GM21717 (cell line): ENCODE measurements at regions not wholly inside any gene's neighbourhood (a gene's known extent, or its start where the extent isn't known, plus 50 kb on each side); places are given as distances from the start of the nearest gene placed in this dataset.

Experiments used
- ATAC-seq: cut with Tn5 transposase; IDR thresholded peaks from one replicate; pipeline ENCODE4 v1.9.1; 2021; ENCODE audit warnings: mild to moderate bottlenecking, moderate library complexity; ENCODE audit not compliant: unreplicated experiment

DNA sequence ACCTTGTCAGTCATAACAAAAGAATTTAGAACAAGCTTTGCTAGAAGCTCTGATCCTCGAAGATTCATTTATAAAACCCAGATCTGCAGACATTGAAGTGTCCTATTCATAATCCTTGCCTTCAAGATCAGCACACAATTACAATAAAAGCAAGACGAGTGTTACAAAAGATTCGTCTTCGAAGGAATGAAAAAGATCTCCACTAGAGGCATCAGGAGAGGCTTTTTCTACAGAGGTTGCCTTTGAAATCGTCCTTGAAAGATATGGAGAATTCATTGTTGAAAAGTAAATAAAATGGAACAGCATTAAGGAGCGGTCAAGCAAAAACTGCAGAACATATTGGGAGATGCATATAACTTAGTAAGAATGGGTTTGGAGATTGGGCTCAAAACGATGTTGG lies 146.4 kb downstream of the BMP4 start:
- no peak for ATAC-seq

DNA sequence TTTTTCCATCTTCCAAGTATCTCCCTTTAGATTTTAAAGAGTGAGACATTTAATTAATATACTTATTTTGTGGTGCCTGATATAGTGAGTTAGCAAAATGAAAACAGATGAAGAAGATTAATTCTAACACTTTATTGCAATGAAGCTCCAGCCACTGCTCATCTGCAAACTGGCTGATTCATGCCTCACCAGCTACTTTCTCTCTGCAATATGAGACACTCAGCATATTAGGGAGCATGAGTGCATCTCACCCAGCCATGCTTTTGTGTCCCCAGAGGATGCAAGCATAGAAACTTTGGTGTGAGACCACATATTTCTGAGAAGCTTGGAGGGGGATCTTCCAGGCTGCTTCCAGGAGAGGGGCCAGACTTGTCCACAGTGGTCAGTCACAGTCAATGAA lies 148.6 kb downstream of the BMP4 start:
- ATAC-seq = no peak

DNA sequence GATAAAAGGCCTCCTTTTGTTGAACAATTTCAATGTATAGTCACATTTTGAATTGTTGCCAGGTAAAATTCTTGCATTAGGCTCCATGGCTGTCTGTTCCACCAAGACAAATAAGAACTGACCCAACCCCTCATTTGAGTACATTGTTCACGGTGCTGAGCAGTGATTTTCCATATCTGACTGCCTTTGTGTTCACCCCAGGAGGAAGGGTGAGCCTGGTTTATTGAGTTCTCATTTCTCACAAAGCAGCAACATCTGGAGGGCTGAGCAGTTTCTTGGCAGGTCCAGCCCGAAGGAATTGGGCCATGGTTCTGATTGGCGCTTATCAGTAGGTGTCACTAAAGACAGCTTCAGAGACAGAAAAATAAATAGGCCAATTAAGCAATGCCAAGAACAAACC lies 149.1 kb downstream of the BMP4 start:
- no peak for ATAC-seq

DNA sequence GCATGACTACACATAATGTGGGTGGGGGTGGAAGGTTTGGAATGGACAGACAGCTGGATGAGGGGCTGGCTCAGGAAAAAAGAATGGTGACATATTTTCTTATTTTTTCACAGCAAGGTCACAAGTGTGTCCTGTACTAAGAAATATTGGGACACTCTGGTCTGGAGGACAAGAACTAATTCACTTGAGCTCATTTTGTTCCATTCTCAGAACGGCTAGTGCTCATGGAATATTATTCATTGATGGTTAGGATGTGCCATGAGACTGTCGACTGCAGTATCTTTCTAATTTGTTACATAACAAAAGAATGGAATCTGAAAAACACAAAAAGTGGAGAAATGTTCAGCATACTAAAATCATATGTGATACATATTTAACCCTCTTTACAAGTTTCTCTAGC lies 149.5 kb downstream of the BMP4 start:
- no peak for ATAC-seq

DNA sequence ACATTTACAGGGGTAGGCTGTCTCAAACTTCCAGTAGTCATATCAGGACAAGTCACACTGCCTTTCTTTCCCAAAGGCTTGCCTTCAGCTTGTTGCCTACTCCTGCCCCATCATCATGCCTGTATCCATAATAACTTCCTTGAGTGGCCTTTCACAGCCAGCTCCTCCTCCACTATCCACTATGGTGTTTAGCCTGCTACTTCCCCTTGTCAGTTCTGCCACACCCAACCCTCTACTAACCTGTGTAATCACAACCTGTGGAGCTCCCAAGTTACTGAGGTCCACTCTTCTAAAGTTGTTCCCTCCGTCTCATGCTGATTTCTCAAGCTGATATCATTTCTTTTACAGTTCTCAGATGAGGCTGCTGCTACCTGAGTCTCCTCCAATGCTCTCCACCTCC lies 159.9 kb downstream of the BMP4 start:
- no peak for ATAC-seq

DNA sequence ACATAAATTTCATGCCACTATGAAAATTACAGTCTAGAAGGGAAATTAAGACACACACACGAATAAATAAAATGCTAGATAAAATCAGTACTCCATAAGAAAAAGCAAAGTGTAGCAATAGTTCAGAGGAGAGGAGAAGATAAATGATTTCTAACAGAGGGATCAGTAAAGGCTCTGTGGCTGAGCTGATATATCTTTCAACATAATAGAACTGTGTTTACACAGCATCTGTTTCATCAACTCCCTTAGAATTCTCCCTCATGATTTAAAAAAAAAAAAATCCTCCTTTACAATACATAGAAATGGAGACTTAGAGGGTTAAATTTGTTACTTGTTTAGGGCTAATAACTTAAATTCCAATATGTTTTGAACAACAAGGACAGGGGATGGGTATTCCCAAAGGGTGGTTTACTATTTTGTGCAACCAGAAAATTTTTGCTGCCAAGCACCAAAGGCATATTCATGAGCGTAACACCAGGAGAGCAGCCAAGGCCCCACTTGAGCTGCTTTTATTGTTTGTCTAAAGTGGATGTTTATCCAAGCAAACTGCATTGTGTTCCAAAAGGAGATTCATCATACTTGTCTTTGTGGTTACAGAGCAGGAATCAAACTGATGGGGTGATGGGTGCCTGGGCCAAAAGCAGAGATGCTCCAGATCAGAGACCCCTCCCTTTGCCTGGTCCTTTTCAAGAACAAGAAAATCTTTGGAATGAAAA lies 162.7 kb downstream of the BMP4 start:
- ATAC-seq = no peak

DNA sequence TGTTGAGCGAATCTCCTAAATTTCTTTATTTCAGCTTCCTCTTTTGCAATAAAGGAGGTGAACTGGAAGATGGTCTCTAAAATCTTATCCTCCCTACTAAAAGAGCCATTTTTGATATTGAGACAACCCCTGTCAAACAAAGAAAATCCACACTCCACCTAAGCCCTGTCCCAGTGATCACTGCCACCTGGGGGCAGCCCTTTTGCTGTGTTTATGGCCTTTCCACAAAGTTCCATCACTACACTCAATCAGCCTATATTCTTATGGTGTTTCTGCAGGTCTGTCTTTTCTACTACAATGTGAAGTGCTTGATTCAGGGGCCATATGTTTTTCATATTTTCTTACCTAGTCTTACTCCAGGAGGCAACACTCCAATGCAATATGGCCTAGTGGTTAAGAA lies 163.7 kb downstream of the BMP4 start:
- no peak for ATAC-seq

DNA sequence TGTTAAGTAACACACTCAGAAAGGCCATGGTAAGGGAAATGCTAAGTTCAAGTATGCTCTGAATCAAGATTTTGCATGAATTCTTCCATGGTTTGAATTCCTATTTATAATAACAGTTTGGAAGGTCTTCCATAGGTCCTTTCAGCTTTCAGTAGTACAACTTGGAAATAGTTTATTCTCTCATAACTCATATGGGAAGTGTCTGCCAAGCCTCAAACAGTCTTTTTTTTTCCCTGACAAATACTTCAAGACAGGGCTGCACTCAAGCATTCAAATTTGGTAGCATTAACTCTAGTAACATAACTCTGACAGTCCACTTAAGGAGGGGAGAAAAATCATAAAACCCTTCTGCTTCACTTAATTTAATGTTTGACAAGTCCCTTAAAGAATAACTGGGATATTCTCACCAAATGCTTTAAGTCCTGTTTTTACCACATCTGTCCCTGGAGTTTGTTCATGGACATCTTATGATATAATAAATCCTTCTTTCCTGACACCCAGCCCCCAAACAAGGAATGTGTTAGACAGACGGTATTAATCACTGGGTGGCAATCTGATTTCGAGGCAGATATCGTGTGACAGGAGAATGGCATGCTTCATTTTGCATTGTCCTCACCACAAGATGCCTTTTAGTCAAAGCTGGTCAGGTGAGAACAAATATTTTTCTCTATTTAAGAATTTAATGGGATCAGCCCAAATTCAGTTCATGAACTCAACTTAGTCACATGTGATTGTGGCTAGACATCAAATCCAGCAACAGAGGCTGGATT lies 165.7 kb downstream of the BMP4 start:
- ATAC-seq = no peak

DNA sequence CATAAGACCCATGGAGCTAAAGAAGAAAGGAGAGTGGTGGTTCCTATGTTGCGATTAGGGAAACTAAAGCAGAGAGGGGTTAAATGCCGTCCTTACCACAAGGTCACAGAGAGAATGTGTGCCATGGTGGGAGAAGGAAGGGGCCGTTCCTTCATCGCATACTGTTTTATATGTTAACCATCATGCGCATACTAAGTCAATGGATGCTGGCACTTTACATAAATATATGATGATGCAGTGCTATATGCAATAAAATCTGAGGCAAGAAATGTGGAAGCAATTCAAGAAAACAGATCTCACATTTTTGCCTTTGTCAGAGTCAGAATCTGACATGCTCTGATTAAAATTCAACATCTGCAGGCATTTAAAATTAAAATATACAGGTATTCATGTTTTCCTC lies 168.1 kb downstream of the BMP4 start:
- ATAC-seq = no peak

DNA sequence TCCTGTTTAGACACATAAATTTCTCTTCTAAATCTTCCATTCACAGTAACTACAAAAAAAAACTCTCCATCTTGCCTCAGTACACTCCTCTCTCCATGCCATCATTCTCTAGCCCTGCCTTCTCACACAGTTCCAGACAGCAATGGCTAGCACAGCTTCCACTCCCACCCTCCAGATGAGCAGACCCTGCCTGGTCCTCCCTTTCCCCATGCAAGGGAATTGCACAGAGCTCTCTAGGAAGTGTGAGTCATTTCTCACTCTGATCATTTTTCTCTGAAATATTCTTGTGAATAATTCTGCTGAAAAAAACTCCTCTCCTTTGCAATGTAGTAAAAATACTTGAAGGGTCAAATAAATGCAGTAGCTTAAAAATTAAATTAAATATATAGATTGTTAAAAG lies 170.6 kb downstream of the BMP4 start:
- ATAC-seq = no peak

DNA sequence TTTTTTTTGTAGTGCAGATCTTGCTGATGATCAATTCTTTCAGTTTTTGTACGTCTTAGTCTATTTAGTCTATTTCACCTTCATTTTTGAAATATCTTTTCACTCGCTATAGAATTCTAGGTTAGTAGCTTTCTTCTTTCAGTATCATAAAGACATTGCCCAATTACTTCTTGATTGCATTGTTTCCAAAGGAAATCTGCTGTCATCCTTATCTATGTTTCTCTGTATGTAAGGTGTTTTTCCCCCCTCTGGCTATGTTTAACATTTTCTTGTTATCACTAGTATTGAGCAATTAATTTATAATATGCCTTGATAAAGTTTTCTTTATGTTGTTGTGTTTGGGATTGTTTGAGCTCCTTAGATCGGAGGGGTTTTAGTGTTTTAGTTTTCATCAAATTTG lies 171.9 kb downstream of the BMP4 start:
- ATAC-seq = no peak

DNA sequence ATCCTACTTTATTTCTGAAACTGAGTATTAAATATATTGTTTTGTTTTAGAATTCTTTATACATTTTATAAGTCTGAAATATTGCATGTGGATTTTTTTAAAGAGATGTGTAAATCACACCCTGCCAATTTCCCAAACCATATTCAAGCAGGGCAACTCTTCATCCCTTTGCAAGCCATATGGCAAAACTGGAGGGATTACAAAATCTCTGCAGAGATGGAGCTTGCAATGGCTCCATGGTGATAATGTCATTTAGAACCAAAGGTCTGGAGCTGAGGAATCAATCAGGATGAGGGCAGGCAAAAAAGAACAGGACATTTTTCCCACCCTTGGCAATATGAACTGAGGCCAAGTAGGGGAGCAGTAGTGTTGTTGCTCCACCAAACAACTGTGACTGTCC lies 173.4 kb downstream of the BMP4 start:
- ATAC-seq = no peak

DNA sequence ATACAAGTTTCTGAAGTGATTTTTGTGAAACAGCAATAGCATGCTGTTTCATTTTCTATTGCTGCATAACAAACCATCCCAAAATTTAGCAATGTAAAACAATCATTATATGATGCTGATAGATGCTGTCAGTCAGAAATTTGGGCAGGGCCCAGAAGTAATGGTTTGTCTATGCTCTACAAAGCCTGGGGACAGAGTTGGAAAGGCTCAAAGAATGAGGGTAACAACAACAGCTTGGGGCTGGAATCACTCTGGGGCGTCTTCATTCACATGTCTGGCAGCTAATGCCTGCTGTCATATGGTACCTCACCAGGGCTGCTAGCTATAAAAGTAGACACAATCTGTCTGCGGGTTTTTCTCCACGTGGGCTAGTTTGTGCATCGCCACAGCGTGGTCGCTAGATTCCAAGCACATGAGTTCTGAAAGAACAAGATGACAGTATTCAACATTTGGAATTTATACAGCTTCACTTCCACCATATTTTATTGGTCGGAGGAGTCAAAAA lies 176.5 kb downstream of the BMP4 start:
- ATAC-seq = no peak

DNA sequence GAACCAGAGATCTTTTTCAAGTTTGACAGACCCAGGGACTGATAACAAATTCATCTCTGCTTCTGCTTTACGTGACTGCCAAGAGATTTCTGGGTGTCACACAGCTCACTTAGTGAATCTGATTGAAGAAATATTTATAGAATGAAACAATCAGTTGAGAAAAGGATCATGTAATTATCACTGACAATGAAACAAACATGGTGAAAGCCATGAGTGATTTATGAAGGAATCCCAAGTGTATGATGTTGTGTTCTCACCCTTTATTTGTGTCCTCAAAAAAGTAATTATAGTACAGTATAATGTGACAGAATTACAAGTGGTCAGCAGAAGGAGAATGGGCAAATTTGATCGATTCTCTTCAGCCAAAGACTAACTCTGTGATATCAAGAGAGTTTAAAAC lies 177.3 kb downstream of the BMP4 start:
- no peak for ATAC-seq

DNA sequence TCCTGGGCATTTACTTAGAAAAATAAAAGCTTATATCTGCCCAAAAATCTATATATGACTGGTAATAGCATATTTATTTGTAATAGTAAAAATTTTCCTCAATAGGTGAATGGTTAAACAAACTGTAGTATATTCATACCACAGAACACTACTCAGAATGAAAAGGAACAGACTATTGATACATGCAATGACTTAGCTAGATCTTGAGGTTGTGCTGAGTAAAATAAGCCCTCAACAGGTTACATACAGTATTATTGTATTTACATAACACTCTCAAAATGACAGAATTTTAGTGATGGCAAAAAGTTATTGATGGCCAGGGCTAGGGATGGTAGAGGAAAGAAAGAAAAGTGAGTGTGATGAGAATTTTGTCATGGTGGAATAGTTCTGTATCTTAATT lies 178.4 kb downstream of the BMP4 start:
- ATAC-seq = no peak

DNA sequence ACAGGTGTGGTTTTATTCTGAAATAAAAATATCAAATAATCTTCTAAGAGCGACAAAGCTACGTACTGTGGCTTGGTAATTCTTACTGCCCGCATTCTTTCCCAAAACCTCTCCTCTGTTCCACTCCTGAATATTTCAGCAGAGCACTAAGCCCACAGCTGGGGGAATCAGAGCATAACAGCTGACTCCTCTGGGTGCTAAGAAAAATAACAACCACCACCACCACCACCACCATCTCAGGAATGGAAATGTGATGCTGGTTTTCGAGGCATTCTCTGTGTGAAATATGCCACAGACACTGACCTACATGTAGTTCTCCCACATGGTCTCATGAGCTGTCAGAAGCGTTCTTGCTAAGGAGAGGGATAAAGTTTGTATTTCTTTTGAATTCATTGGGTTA lies 183.7 kb downstream of the BMP4 start:
- ATAC-seq = no peak

DNA sequence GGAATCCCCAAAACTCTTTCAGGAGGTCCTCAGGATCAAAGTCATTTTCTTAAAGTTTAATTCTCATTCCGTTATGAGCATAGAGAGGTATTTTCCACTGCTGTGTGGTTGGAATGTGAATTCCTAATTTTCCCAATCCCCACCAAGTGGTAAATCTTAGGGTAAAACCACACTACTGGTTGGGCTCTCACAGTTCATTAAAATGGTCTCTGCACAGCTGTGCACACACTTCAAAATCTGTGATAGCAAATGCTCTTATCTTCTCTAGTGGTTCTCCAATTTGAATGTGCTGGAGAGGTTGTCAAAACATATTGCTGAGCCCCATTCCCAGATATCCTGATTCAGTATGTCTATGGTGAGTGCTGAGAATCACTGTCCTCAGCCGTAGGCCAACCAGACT lies 189.1 kb downstream of the BMP4 start:
- ATAC-seq = no peak

DNA sequence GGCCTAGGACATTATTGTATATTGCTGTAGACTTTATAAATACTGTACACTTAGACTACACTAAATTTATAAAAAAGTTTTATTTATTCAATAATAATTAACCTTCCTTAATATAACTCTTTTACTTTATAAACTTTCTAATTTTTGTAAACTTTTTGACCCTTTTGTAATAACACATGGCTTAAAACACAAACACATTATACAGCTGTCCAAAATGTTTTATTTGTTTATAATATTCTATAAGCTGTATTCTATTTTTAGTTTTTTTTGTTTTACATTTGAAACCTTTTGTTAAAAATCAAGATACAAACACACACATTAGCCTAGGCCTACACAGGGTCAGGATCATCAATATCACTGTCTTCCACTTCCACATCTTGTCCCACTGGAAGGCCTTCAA lies 190.0 kb downstream of the BMP4 start:
- no peak for ATAC-seq

DNA sequence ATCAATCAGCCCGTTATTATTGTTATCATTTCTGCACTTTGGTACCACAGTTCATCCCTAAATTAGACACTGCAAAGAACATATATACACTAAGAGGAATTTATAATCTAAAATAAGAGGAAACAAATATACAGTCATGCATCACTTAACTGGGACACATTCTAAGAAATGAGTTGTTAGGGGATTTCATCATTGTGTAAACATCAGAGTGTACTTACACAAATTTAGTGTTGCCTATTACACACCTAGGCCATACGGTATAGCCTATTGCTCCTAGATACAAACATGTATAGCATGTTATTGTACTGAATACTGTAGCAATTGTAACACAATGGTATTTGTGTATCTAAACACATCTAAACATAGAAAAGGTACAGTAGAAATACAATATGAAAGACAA lies 190.5 kb downstream of the BMP4 start:
- ATAC-seq = no peak

DNA sequence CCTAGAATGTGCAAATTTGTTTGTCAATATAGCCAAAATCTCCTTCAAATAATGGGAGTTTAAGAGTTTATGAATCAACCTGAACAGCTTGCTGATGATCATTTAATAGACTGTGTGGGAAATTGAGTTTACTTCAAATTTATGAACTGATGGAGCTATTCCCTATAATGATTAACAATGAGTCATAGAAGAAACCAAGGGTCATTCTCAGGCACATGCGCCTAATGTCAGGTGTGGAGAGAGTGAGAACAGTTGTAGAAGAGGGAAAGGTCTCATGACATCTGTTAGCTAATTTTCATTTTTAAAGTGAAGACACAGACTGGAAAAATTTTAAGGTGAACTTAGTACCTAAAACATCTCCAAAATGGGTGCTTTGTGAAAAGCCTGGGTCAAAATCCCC lies 191.8 kb downstream of the BMP4 start:
- ATAC-seq = no peak

DNA sequence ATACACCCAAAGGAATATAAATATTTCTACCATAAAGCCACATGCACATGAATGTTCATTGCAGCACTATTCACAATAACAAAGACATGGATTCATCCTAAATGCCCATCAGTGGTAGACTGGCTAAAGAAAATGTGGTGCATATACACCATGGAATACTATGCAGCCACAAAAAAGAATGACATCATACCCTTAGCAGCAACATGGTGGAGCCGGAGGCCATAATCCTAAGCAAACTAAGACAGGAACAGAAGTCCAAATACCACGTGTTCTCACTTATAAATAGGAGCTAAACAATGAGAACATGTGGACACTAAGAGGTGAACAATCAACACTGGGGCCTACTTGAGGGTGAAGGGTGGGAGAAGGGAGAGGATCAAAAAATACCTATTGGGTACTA lies 198.5 kb downstream of the BMP4 start:
- ATAC-seq = no peak

DNA sequence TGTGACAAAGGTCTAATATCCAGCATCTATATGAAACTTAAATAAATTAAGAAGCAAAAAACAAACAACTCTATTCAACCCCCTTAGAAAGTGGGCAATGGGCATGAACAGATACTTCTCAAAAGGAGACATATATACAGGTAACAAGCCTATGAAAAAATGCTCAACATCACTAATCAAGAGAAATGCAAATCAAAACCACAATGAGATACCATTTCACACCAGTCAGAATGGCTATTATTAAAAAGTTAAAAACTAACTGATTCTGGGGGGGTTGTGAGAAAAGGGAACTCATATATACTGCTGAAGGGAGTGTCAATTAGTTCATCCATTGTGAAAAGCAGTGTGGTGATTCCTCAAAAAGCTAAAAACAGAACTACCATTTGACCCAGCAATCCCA lies 198.9 kb downstream of the BMP4 start:
- ATAC-seq = no peak

DNA sequence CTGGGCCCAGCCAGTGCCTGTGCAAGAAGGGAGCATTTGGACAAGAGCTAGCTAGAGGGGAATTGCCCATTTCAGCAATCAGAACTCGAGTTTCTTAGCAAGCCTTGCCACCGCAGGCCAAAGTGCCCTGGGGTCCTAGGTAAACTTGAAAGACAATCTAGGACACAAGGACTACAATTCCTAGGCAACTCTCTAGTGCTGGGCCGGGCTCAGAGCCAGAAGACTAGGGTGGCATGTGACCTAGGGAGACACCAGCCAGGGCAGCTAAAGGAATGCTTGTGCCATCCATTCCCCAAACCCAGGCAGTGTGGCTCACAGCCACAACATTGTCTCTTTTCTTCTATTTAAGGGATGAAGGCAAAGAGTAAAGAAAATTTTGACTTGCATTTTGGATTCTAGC lies 205.0 kb downstream of the BMP4 start:
- ATAC-seq = no peak
